ENCODE measurements at regions not wholly inside any gene's neighbourhood (a gene's known extent, or its start where the extent isn't known, plus 50 kb on each side); places are given as distances from the start of the nearest gene placed in this dataset.
"Not testable (repeated sequence)": the region's sequence is repeated elsewhere in the genome, so short reads cannot be mapped to it uniquely, and the experiment has no call there.

GRCh38 chr4:187744911-187745310 is 250.7 kb upstream of the ZFP42 start:
- peaks cover 0 to 12% (median 0%) of the 10 kb centered on the region in 3 donors for H3K9me3 ChIP-seq
- TF ChIP-seq CTCF (IDR thresholded peaks at IDR 0.05) (no peak), EP300 (IDR thresholded peaks at IDR 0.05) (no peak), POLR2AphosphoS5 (IDR thresholded peaks at IDR 0.05) (no peak), POLR2A (IDR thresholded peaks at IDR 0.05) (no peak)
- WGBS, 2 donors (ENCODE audit: low coverage in 1 of 2) = 90 to 100% methylated on average over 5 to 7 of the region's 10 CpGs

GRCh38 chr4:187750652-187751051 is 244.9 kb upstream of the ZFP42 start:
- WGBS, 2 donors (ENCODE audit: low coverage in 1 of 2) = 86% methylated on average over 1 of the region's 1 CpG; no CpG with 5 or more reads in 1 of the 2 donors
- H3K4me3 ChIP-seq, ATAC-seq, H3K27ac ChIP-seq, H3K4me1 ChIP-seq, H3K36me3 ChIP-seq, H3K27me3 ChIP-seq: not testable (repeated sequence)
- peaks cover 0 to 10% (median 0%) of the 10 kb centered on the region in 3 donors for H3K9me3 ChIP-seq

More at GRCh38 chr4:187744911-187745310, 250.7 kb upstream of the ZFP42 start:
- Histone ChIP-seq H3K4me3 (no peak overlapping the region), H3K4me1 (no peaks in the 10 kb centered on the region), H3K36me3 (no peaks in the 10 kb centered on the region), H3K27me3 (no peaks in the 10 kb centered on the region), H3K27ac (no peak overlapping the region)
- no peak for ATAC-seq

GRCh38 chr4:187767158-187767557 is 228.4 kb upstream of the ZFP42 start:
- 62 to 63% methylated on average over 3 of the region's 3 CpGs for WGBS, 2 donors (ENCODE audit: low coverage in 1 of 2)
- H3K27ac ChIP-seq = no peak overlapping the region
- no peak overlapping the region for H3K4me3 ChIP-seq
- no peaks in the 10 kb centered on the region for H3K36me3 ChIP-seq
- H3K9me3 ChIP-seq = no peaks in the 10 kb centered on the region
- no peak for TF ChIP-seq CTCF (IDR thresholded peaks at IDR 0.05)
- TF ChIP-seq POLR2AphosphoS5 (IDR thresholded peaks at IDR 0.05) = no peak
- no peak for TF ChIP-seq POLR2A (IDR thresholded peaks at IDR 0.05)
- TF ChIP-seq EP300 (IDR thresholded peaks at IDR 0.05) = no peak
- H3K27me3 ChIP-seq = no peaks in the 10 kb centered on the region
- no peaks in the 10 kb centered on the region for H3K4me1 ChIP-seq
- ATAC-seq = no peak

GRCh38 chr4:187767687-187768086 is 227.9 kb upstream of the ZFP42 start:
- no peak overlapping the region for H3K4me3 ChIP-seq
- H3K27me3 ChIP-seq = no peaks in the 10 kb centered on the region
- H3K9me3 ChIP-seq = no peaks in the 10 kb centered on the region
- no peak for ATAC-seq
- H3K4me1 ChIP-seq = no peaks in the 10 kb centered on the region
- TF ChIP-seq EP300 (IDR thresholded peaks at IDR 0.05) (no peak), POLR2AphosphoS5 (IDR thresholded peaks at IDR 0.05) (no peak), POLR2A (IDR thresholded peaks at IDR 0.05) (no peak), CTCF (IDR thresholded peaks at IDR 0.05) (no peak)
- no peak overlapping the region for H3K27ac ChIP-seq
- H3K36me3 ChIP-seq = no peaks in the 10 kb centered on the region

- TF ChIP-seq POLR2A (IDR thresholded peaks at IDR 0.05) (no peak), EP300 (IDR thresholded peaks at IDR 0.05) (no peak), POLR2AphosphoS5 (IDR thresholded peaks at IDR 0.05) (no peak), CTCF (IDR thresholded peaks at IDR 0.05) (no peak)
- Histone ChIP-seq H3K4me3 (no peak overlapping the region), H3K4me1 (no peaks in the 10 kb centered on the region), H3K36me3 (no peaks in the 10 kb centered on the region), H3K9me3 (no peaks in the 10 kb centered on the region), H3K27me3 (no peaks in the 10 kb centered on the region), H3K27ac (no peak overlapping the region)
- no peak for ATAC-seq
- 91 to 93% methylated on average over 6 to 8 of the region's 8 CpGs for WGBS, 2 donors (ENCODE audit: low coverage in 1 of 2)
These were observed 225.2 kb upstream of the ZFP42 start for GRCh38 chr4:187770345-187770744.

All from gastroesophageal sphincter (tissue), 4 donors.